Islet precursor cell (in vitro differentiated cells): ENCODE measurements at regions not wholly inside any gene's neighbourhood (a gene's known extent, or its start where the extent isn't known, plus 50 kb on each side); places are given as distances from the start of the nearest gene placed in this dataset.
A peak's percentile ranks its signal among the peaks of the same experiment; 100 is the strongest.

ENCODE experiments used
- DNase-seq: peaks from one replicate; pipeline ENCODE4 v3.0.0-alpha.2; 2018

GRCh38 chr2:575030-575726 lies 102.0 kb downstream of the TMEM18 start:
- DNase-seq = peak; percentile 38

- no peak for DNase-seq
Measured at GRCh38 chr2:573805-574392, 103.3 kb downstream of the TMEM18 start.

- DNase-seq = peak; percentile 28
Measured at GRCh38 chr2:573025-573424, 104.2 kb downstream of the TMEM18 start.

- DNase-seq = no peak
Measured at GRCh38 chr2:569681-570080, 107.5 kb downstream of the TMEM18 start.

GRCh38 chr2:568639-569235 lies 108.5 kb downstream of the TMEM18 start:
- DNase-seq = peak; percentile 32

DNA sequence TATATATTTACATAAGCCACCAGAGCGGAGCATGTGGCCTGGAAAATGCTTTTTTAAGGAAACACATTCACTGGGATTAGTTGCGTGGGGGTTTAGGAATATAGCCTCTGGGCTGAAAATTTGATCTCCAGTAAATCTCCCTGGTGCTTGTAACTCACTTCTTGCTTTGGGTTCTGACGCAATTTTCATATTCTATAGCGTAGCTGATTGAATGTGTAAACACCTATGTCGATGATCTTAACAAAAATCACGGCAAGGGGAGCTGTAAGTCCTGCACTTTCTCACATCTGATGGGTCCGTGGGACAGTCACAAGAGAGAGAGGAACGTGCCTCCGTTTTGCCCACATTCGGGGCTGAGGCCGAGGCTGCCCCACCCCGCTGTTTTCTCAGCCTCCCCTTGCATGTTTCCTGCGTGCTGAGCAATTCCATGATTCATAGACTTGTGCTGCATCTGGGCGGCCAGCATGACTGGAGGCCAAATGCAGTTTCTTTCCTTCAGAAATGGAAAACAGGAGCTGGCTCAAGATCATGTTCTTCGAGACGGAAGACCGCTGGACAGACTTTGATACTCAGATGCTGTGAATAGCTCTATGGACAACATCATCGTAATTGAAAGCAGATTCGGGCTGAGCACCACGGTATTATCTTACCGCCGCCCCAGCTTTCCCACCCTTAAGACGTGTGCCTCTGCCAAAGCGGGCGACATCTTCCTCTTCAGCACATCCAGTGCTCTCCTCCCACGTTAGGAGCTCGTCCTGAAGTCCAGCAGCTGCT lies 109.2 kb downstream of the TMEM18 start:
- peak; percentile 48 for DNase-seq

GRCh38 chr2:567496-567864 lies 109.7 kb downstream of the TMEM18 start:
- DNase-seq = peak; percentile 31

DNA sequence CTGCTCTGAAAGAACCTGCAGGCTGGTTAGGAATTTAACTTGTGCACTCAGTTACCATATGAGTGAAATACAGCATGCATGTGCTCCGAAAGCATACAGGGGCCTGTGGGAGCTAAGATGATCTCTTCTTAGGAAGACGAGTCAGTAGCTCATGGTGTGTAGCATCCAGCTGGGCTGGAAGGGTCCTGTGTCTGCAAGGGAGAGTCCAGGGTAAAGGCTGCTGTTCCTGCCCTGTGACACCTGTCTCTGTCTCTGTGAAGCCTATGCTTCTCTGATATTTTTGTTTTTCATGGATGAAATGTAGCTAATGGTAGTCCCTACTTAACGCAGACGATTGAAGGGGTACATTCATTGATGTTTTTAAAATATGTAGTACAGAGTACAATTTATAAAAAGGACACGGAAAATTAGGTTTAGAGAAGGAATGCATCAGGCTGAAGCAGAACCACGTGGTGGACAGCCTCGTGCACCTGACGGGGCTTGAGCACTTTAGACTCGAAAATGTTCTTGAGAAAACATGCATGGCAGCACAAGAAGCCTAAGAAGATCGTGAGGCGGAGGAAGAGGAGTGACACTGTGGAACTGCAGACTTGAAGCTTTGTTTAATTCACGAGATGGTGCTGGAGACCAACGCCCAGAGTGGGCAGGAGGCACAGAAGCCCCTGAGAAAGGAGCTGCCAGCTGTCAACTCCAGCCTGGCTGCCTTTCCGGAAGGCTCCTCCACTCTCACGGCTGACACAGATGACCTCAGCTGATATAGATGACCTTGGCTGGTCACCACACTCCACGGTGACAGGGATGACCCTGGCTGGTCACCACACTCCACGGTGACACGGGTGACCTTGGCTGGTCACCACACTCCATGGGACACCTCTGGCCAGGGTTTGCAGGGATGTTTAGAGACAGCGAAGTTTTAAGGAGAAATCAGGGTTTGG lies 110.6 kb downstream of the TMEM18 start:
- DNase-seq = peak; percentile 29

DNA sequence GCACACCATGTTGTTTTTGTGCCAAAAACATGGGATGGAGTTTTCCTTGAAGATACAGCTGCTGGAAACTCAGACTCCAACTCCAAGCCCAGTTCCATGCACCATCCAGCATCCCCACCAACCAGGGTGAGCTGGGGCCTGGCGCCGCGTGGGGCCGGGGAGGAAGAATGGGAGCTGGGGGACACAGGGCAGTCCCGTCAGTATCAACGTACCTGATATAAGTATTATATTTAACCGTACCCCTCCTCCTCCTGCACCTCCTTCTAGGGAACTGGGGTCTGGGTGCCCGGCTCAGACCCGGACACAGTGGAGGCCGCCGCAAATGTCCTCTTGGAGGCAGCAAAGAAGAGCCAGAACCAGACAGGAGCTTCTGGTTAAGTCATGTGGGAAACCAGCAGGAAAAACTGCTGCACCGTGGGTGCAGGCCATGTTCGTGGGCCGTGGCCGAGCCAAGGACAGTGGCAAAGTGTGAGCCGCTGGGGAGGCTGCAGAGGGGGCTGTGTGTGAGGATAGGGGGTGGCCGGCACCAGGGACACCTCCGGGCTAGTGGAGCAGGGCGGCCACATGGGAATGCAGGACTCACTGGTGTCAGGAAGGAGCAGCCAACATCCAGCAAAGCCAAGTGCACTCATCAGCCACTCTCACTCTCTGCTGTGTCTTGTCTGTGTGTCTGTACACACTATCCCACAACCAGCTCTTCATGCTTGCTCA lies 112.6 kb downstream of the TMEM18 start:
- DNase-seq = no peak

DNA sequence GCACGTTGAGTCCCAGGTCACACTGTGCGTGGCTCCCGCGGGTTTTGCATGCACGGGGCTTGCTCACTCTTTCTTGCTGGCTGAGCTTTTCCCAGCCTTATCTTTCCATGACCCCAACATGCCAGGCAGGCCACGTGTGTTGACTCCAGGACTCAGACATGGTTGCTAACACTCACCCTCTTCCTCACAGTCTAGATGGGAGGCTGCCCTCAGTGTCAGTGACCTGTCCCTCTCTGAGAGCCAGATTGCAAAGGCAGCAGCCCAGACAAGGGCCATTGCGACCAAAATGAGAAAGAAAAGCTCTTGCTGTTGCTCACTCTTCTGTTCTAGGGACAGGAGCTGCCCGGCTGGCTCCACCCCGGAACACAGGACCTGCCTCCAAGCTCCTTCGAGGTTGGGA lies 113.7 kb downstream of the TMEM18 start:
- no peak for DNase-seq

DNA sequence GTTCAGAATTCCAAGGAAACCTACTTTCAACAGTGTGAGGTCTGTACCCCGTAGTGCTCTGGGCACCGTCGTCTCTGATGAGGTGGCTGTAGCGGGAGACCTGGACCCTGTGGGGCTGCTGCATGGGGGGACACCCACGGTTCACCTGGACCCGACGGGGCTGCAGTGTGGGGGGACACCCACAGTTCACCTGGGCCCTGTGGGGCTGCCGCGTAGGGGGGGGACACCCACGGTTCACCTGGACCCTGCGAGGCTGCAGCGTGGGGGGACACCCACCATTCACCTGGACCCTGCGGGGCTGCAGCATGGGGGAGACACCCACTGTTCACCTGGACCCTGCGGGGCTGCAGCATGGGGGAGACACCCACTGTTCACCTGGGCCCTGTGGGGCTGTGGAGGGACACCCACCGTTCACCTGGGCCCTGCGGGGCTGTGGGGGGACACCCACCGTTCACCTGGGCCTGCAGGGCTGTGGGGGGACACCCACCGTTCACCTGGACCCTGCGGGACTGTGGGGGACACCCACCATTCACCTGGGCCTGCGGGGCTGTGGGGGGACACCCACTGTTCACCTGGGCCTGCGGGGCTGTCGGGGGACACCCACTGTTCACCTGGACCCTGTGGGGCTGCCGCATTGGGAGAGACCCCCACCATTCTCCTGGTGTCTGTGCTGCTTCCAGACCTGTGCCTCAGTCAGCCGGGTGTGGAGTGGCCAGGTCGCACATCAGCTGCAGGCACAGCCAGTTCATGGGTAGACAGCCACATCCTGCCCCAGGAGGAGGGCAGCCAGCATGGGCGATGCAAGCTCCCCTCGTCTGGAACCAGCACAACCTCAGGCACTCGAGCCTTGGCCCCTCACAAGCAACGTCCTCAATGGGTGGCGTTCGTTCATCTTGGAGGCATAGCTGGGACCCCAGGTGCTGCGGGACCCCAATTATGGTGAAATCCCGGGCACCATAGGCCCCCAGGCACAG lies 114.5 kb downstream of the TMEM18 start:
- DNase-seq = no peak

DNA sequence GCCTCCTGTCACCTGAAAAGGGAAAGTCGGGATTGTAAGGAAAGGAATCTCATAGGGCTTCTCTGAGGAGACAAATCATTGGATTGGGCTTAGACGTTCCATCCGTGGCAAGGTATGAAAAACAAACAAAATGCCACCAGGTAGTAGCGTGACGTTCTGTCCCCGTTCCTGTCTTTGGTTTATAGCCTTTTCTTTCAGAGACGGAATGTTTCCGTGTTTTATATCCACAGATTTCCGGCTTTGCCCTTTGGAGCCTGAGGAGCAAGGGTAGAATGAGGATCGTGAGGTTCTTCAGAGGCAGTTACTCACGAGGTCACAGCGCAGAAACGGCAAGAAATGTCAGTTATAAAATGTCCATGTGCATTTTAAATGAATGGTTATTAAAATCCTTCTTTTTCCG lies 118.3 kb downstream of the TMEM18 start:
- DNase-seq = no peak

GRCh38 chr2:558302-558642 lies 118.9 kb downstream of the TMEM18 start:
- no peak for DNase-seq

- DNase-seq = no peak
Measured at GRCh38 chr2:557635-558301, 119.4 kb downstream of the TMEM18 start.

- no peak for DNase-seq
Measured at GRCh38 chr2:556485-556884, 120.7 kb downstream of the TMEM18 start.

DNA sequence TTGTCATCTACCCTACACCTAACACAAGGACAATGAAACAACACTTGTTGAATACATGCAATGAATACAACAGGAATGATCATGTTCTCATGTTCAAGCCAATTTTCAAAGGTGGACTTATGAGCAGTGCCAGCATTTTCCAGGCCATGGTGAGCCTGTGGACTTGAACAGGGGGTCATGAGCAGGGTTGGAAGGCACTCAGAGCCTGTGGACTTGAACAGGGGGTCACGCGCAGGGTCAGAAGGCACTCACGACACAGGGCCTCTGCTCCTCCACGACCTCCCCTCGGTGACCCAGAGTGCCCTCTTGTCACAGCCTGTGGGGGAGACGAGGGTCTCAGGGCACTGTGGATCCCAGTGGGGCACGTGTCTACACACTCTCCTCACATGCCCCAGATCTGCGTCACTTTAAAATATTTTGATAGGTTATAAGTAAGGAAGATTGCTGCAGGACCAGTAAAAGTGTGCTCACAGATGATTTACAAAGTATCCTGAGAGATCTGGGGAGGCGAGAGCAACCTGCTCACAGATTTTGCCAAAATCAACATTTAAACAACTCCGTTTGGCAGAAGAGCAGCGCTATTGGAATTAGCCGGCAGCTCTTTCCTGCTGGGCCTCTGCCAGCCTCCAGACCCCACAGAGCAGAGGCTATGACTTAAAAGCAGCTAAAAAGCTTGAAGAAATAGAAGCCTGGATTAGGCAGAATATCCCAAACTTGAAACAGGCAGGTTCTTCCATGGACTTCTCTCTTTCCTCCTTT lies 121.9 kb downstream of the TMEM18 start:
- DNase-seq = no peak

DNA sequence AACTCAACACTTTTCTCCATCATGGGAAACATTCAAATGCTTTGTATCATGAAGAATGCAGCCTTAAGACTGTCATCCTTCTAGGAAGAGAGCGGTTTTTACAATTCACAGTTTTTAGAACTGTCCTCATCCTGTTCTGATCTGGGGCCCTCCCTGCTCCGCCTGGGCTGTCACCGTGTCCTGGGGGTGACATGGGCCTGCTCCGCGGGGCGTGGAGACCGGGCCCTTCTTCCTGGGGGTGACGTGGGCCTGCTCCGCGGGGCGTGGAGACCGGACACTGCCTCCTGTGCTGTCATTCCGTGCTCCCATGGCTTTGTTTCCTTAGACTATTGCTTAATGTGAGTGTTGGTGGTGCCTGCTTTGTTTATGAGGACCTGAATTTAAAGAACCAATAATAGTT lies 122.8 kb downstream of the TMEM18 start:
- DNase-seq = no peak

GRCh38 chr2:552906-553305 lies 124.3 kb downstream of the TMEM18 start:
- no peak for DNase-seq

GRCh38 chr2:551621-552020 lies 125.6 kb downstream of the TMEM18 start:
- DNase-seq = peak; percentile 57
